GM12878 (cell line): ENCODE measurements at regions not wholly inside any gene's neighbourhood (a gene's known extent, or its start where the extent isn't known, plus 50 kb on each side); places are given as distances from the start of the nearest gene placed in this dataset.

Experiments used
- ATAC-seq: fragments of 200-7000 bp; cut with Tn5 transposase; 3 replicates; pipeline ENCODE4 v1.9.1; 2020; ENCODE audit warnings: mild to moderate bottlenecking, moderate library complexity
- BruUV-seq: library from RNA; stranded (reverse); fragments of 400-500 nt; replicated peaks from 2 replicates; lab custom pipeline; 2021; lab: Mats Ljungman, UMichigan
- CTCF ChIA-PET: fragments of 300-600 bp; sonication (Branson Sonifier 250); formaldehyde crosslinking; extraction: SDS; loops from one replicate; lab custom pipeline; 2021; ENCODE audit warnings: inconsistent platforms; lab: Yijun Ruan, JAX
- POLR2A ChIA-PET: fragments of 350-600 bp; formaldehyde crosslinking; extraction: SDS; loops from one replicate; lab custom pipeline; 2021; ENCODE audit warnings: inconsistent platforms; lab: Charles Lee
- RAD21 ChIA-PET: fragments of 300-600 bp; sonication (Branson Sonifier 250); formaldehyde crosslinking; loops from one replicate; lab custom pipeline; 2023; ENCODE audit warnings: antibody characterized with exemption; ENCODE audit not compliant: unreplicated experiment; lab: Charles Lee
- SMC1A ChIA-PET: fragments of 300-600 bp; sonication (Branson Sonifier 250); formaldehyde crosslinking; loops from one replicate; lab custom pipeline; 2023; ENCODE audit not compliant: unreplicated experiment, uncharacterized antibody; lab: Charles Lee
- DNase-seq: peaks from one replicate; pipeline ENCODE4 v3.0.0-alpha.2; 2011; ENCODE audit warnings: low read depth, low spot score
- FAIRE-seq: peaks from 3 replicates; lab custom pipeline; 2011; peaks lifted over from hg19 to GRCh38; lab: Jason Lieb, UNC
- H2AFZ ChIP-seq: 2 replicates; pipeline ENCODE4 v1.6.0; 2011; ENCODE audit warnings: low read depth, low read length, control low read depth; ENCODE audit not compliant: control insufficient read depth
- H3K27ac ChIP-seq: 2 replicates; pipeline ENCODE4 v1.5.1; 2011; ENCODE audit warnings: control low read depth; ENCODE audit not compliant: control insufficient read depth, insufficient read depth
- H3K27me3 ChIP-seq, 2 experiments: replicated peaks in 1 of 2; 2 replicates each; pipeline versions ENCODE4 v1.6.0 to v1.6.1; 2011; ENCODE audit warnings: low read length in 1 of 2; ENCODE audit not compliant: control insufficient read depth in 2 of 2, insufficient read depth in 2 of 2
- H3K36me3 ChIP-seq, 2 experiments: 2 replicates each; pipeline ENCODE4 v1.5.1; 2011; ENCODE audit warnings: low read length in 1 of 2; ENCODE audit not compliant: control insufficient read depth in 2 of 2, insufficient read depth in 2 of 2
- H3K4me1 ChIP-seq: 2 replicates; pipeline ENCODE4 v1.6.1; 2011; ENCODE audit warnings: mild to moderate bottlenecking, low read length, moderate library complexity, mixed read lengths; ENCODE audit not compliant: control insufficient read depth, insufficient read depth
- H3K4me2 ChIP-seq: 2 replicates; pipeline ENCODE4 v1.6.0; 2011; ENCODE audit warnings: control low read depth; ENCODE audit not compliant: control insufficient read depth, insufficient read depth
- H3K4me3 ChIP-seq: fragments of 200-600 bp; sonication (generic); 2 replicates; pipeline ENCODE4 v1.5.1; 2016
- H3K79me2 ChIP-seq: 2 replicates; pipeline ENCODE4 v1.6.0; 2011; ENCODE audit warnings: low read length; ENCODE audit not compliant: control insufficient read depth, insufficient read depth
- H3K9ac ChIP-seq: 2 replicates; pipeline ENCODE4 v1.8.0; 2011; ENCODE audit warnings: low read length, control low read depth, mixed read lengths; ENCODE audit not compliant: control insufficient read depth, insufficient read depth
- H3K9me3 ChIP-seq: replicated peaks from 3 replicates; pipeline ENCODE4 v1.5.1; 2011; ENCODE audit warnings: mild to moderate bottlenecking, low read length; ENCODE audit not compliant: control insufficient read depth, insufficient read depth
- H4K20me1 ChIP-seq: 2 replicates; pipeline ENCODE4 v1.6.0; 2011; ENCODE audit not compliant: control insufficient read depth, insufficient read depth
- IRF4 ChIP-seq: IDR thresholded peaks from 2 replicates; pipeline ENCODE4 v1.6.1; 2011; ENCODE audit warnings: low read depth, low read length
- JUND ChIP-seq: IDR thresholded peaks from 2 replicates; pipeline ENCODE4 v1.6.1; 2012; ENCODE audit warnings: low read depth, mild to moderate bottlenecking, low read length, improper control_type of control experiment, moderate library complexity
- MXI1 ChIP-seq: fragments of 150-350 bp; IDR thresholded peaks from 2 replicates; pipeline ENCODE4 v1.6.1; 2011; ENCODE audit warnings: low read depth, mild to moderate bottlenecking, inconsistent platforms, low read length, improper control_type of control experiment
- NR2C2 ChIP-seq: IDR thresholded peaks from 2 replicates; pipeline ENCODE4 v1.6.1; 2011; ENCODE audit warnings: borderline replicate concordance, low read depth; ENCODE audit not compliant: control insufficient read depth, insufficient read length
- POLR2AphosphoS2 ChIP-seq: IDR thresholded peaks from 2 replicates; pipeline ENCODE4 v1.6.1; 2011; ENCODE audit warnings: low read depth, mild to moderate bottlenecking, low read length, improper control_type of control experiment, moderate library complexity
- RBBP5 ChIP-seq: fragments of 200-600 bp; sonication (generic); conservative IDR thresholded peaks from 2 replicates; pipeline ENCODE4 v1.6.1; 2016
- SMAD1 ChIP-seq: fragments of 450-650 bp; IDR thresholded peaks from 2 replicates; pipeline ENCODE4 v1.6.1; 2018; ENCODE audit warnings: mild to moderate bottlenecking, low read depth; ENCODE audit not compliant: partially characterized antibody
- SRF ChIP-seq, 2 experiments: IDR thresholded peaks; 2 replicates each; pipeline ENCODE4 v1.6.1; 2011; ENCODE audit warnings: low read depth in 2 of 2, low read length in 2 of 2, mild to moderate bottlenecking in 1 of 2, moderate library complexity in 1 of 2
- ZBED1 ChIP-seq: IDR thresholded peaks from 2 replicates; pipeline ENCODE4 v1.6.1; 2016; ENCODE audit warnings: borderline replicate concordance
- ZNF217 ChIP-seq: fragments of 450-650 bp; IDR thresholded peaks from 2 replicates; pipeline ENCODE4 v1.6.1; 2017; ENCODE audit warnings: antibody characterized with exemption, mild to moderate bottlenecking
- ZNF24 ChIP-seq: fragments of 450-650 bp; IDR thresholded peaks from 2 replicates; pipeline ENCODE4 v1.6.1; 2017; ENCODE audit warnings: antibody characterized with exemption, mild to moderate bottlenecking
- WGBS: methylation state at CpG from one replicate; pipeline ENCODE4 v1.1.6; 2016; ENCODE audit warnings: low lambda C conversion rate; ENCODE audit not compliant: insufficient replicate concordance, insufficient coverage; ENCODE audit errors: missing lambda C conversion rate; 5-methylcytosine and 5-hydroxymethylcytosine counted together
- in situ Hi-C: fragments of 300-500 bp; cut with MboI; formaldehyde crosslinking; loops from 9 replicates; pipeline ENCODE4 v1.14.3; 2018; ENCODE audit warnings: mixed read lengths
- intact Hi-C: fragments of 100-400 bp; cut with micrococcal nuclease; formaldehyde crosslinking; loops from one replicate; pipeline ENCODE4 v1.14.2; 2022; ENCODE audit not compliant: unreplicated experiment
- TF ChIP-seq, protein P1 (sequence below): IDR thresholded peaks from 2 replicates; pipeline ENCODE4 v1.6.1; 2011; ENCODE audit warnings: mild to moderate bottlenecking, low read depth, low read length, moderate library complexity; ENCODE audit not compliant: insufficient replicate concordance
- TF ChIP-seq, protein P2 (sequence below): fragments of 450-650 bp; IDR thresholded peaks from 2 replicates; pipeline ENCODE4 v1.6.1; 2017; ENCODE audit warnings: borderline replicate concordance

DNA sequence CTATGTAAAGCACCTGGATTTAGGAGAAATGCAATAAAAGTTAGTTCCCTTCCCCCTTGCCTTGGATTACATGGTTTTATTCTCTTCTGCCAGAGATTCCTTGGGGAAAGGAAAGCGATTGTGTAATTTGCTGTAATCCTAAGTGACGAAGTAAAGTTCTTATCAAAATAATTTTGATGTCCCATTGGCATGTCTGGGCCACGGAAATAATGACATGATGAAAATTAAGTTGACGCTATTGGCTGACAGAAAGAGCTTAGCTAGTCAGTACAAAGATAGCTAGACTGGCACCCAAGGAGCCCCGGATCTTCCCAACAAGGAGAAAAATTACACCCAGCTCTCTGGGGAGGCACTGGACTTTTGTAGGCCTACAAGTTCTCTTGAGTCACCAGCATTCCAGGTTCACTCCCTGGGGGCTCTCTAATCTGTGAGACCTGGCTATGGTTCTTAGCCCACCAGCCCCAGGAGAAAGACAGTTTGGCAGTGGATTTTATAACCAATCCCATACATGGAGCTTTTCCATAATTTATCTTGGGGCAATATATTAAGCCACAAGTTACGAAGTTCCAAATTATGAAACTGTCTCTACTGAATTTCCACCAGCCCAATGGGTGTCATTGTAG, 59.9 kb downstream of the FOXA2 start:
- no peak for FAIRE-seq
- TF ChIP-seq, protein P1, sequence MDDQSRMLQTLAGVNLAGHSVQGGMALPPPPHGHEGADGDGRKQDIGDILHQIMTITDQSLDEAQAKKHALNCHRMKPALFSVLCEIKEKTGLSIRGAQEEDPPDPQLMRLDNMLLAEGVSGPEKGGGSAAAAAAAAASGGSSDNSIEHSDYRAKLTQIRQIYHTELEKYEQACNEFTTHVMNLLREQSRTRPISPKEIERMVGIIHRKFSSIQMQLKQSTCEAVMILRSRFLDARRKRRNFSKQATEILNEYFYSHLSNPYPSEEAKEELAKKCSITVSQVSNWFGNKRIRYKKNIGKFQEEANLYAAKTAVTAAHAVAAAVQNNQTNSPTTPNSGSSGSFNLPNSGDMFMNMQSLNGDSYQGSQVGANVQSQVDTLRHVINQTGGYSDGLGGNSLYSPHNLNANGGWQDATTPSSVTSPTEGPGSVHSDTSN: no peak
- TF ChIP-seq, protein P2, sequence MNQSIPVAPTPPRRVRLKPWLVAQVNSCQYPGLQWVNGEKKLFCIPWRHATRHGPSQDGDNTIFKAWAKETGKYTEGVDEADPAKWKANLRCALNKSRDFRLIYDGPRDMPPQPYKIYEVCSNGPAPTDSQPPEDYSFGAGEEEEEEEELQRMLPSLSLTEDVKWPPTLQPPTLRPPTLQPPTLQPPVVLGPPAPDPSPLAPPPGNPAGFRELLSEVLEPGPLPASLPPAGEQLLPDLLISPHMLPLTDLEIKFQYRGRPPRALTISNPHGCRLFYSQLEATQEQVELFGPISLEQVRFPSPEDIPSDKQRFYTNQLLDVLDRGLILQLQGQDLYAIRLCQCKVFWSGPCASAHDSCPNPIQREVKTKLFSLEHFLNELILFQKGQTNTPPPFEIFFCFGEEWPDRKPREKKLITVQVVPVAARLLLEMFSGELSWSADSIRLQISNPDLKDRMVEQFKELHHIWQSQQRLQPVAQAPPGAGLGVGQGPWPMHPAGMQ: no peak
- TF ChIP-seq MXI1: no peak
- TF ChIP-seq SRF (IDR thresholded peaks at IDR 0.05; ENCODE audit: low read depth in 2 of 2, low read length in 2 of 2): no peak
- no peak for TF ChIP-seq RBBP5
- TF ChIP-seq SMAD1: no peak
- TF ChIP-seq ZNF24: no peak
- no peak for TF ChIP-seq ZNF217
- TF ChIP-seq JUND: no peak
- TF ChIP-seq IRF4: no peak
- TF ChIP-seq POLR2AphosphoS2: no peak
- TF ChIP-seq NR2C2: no peak
- TF ChIP-seq ZBED1: no peak
- TF ChIP-seq, all 136 proteins: peak for 0
- in situ Hi-C loops: no loop called here
- intact Hi-C loops: no loop called here
- ATAC-seq: no peak
- CTCF ChIA-PET: no interaction called here
- Histone ChIP-seq H3K27ac (no peak overlapping the region), H4K20me1 (no peaks in the 10 kb centered on the region), H3K4me1 (no peaks in the 10 kb centered on the region), H3K9me3 (no peaks in the 10 kb centered on the region), H3K79me2 (no peaks in the 10 kb centered on the region), H3K4me3 (no peak overlapping the region), H3K27me3 (no peaks in the 10 kb centered on the region), H3K9ac (no peak overlapping the region), H2AFZ (no peak overlapping the region), H3K4me2 (no peak overlapping the region), H3K36me3 (no peaks in the 10 kb centered on the region)
- no TSS peak for BruUV-seq
- POLR2A ChIA-PET: no interaction called here
- RAD21 ChIA-PET: no interaction called here
- no peak for DNase-seq
- 14% methylated on average over 6 of the region's 6 CpGs for WGBS
- SMC1A ChIA-PET: no interaction called here
